CD4-positive, alpha-beta T cell treated with Interleukin-10 for 1 hour (primary cell): ENCODE measurements at regions not wholly inside any gene's neighbourhood (a gene's known extent, or its start where the extent isn't known, plus 50 kb on each side); places are given as distances from the start of the nearest gene placed in this dataset.

Experiments
- DNase-seq: peaks from one replicate; pipeline ENCODE4 v3.0.0-alpha.2; 2020

- DNase-seq, result no peak
Observed at GRCh38 chr12:38139456-38139855, 177.1 kb upstream of the ALG10B start.

GRCh38 chr12:38141239-38141638 is 175.3 kb upstream of the ALG10B start:
- no peak for DNase-seq

GRCh38 chr12:38141861-38142260 is 174.7 kb upstream of the ALG10B start:
- no peak for DNase-seq

GRCh38 chr12:38142974-38143373 is 173.6 kb upstream of the ALG10B start:
- DNase-seq, result no peak

- no peak for DNase-seq
Observed at GRCh38 chr12:38144049-38144448, 172.5 kb upstream of the ALG10B start.

- no peak for DNase-seq
Observed at GRCh38 chr12:38144601-38145436, 171.8 kb upstream of the ALG10B start.

GRCh38 chr12:38149395-38150073 is 167.0 kb upstream of the ALG10B start:
- no peak for DNase-seq

- DNase-seq, result no peak
Observed at GRCh38 chr12:38151991-38152700, 164.4 kb upstream of the ALG10B start.

GRCh38 chr12:38152816-38153736 is 163.5 kb upstream of the ALG10B start:
- no peak for DNase-seq

- DNase-seq, result no peak
Observed at GRCh38 chr12:38153737-38154061, 162.9 kb upstream of the ALG10B start.

GRCh38 chr12:38154096-38155019 is 162.2 kb upstream of the ALG10B start:
- DNase-seq, result no peak

GRCh38 chr12:38155020-38155395 is 161.6 kb upstream of the ALG10B start:
- DNase-seq, result no peak

GRCh38 chr12:38155526-38156496 is 160.8 kb upstream of the ALG10B start:
- no peak for DNase-seq

GRCh38 chr12:38156497-38157245 is 159.9 kb upstream of the ALG10B start:
- DNase-seq, result no peak

GRCh38 chr12:38157274-38157932 is 159.2 kb upstream of the ALG10B start:
- no peak for DNase-seq

- DNase-seq, result no peak
Observed at GRCh38 chr12:38157933-38158401, 158.6 kb upstream of the ALG10B start.

- DNase-seq, result no peak
Observed at GRCh38 chr12:38158428-38159091, 158.0 kb upstream of the ALG10B start.

- no peak for DNase-seq
Observed at GRCh38 chr12:38159092-38159551, 157.5 kb upstream of the ALG10B start.
